ENCODE measurements at regions not wholly inside any gene's neighbourhood (a gene's known extent, or its start where the extent isn't known, plus 50 kb on each side); places are given as distances from the start of the nearest gene placed in this dataset.

- DNase-seq, result no peak
- Histone ChIP-seq H3K4me1 (ENCODE audit: low read length) (no peaks in the 10 kb centered on the region), H3K4me3 (ENCODE audit: low read length) (no peak overlapping the region), H3K27me3 (replicated peaks; ENCODE audit: insufficient read depth, low read length) (no peaks in the 10 kb centered on the region), H3K27ac (ENCODE audit: low read length) (no peak overlapping the region), H3K9me3 (replicated peaks; ENCODE audit: insufficient read depth, low read length) (no peaks in the 10 kb centered on the region), H3K79me2 (ENCODE audit: low read length) (no peaks in the 10 kb centered on the region), H3K36me3 (replicated peaks; ENCODE audit: insufficient read depth, low read length) (no peaks in the 10 kb centered on the region), H3K4me2 (ENCODE audit: low read depth, low read length) (no peak overlapping the region), H3F3A (ENCODE audit: insufficient read depth, low read length) (no peaks in the 10 kb centered on the region), H4K20me1 (ENCODE audit: insufficient read depth, low read length) (no peaks in the 10 kb centered on the region), H3K9me2 (replicated peaks; ENCODE audit: insufficient read depth, low read length) (no peaks in the 10 kb centered on the region), H2AFZ (ENCODE audit: low read length) (no peak overlapping the region), H3K9ac (ENCODE audit: low read length) (no peak overlapping the region)
- TF ChIP-seq EZH2 (optimal IDR thresholded peaks at IDR 0.05; ENCODE audit: low read depth, low read length), result no peak
Observed at GRCh38 chr10:131700032-131700431, 200.8 kb upstream of the PPP2R2D start.

- no peaks in the 10 kb centered on the region for H4K20me1 ChIP-seq (ENCODE audit: insufficient read depth, low read length)
- no peaks in the 10 kb centered on the region for H3K9me2 ChIP-seq (replicated peaks; ENCODE audit: insufficient read depth, low read length)
- no peak overlapping the region for H3K9ac ChIP-seq (ENCODE audit: low read length)
- no peak overlapping the region for H2AFZ ChIP-seq (ENCODE audit: low read length)
- H3F3A ChIP-seq (ENCODE audit: insufficient read depth, low read length), result no peaks in the 10 kb centered on the region
- no peak overlapping the region for H3K27ac ChIP-seq (ENCODE audit: low read length)
- H3K4me2 ChIP-seq (ENCODE audit: low read depth, low read length), result no peak overlapping the region
- no peaks in the 10 kb centered on the region for H3K9me3 ChIP-seq (replicated peaks; ENCODE audit: insufficient read depth, low read length)
- no peaks in the 10 kb centered on the region for H3K36me3 ChIP-seq (replicated peaks; ENCODE audit: insufficient read depth, low read length)
- DNase-seq, result no peak
- no peaks in the 10 kb centered on the region for H3K27me3 ChIP-seq (replicated peaks; ENCODE audit: insufficient read depth, low read length)
- H3K79me2 ChIP-seq (ENCODE audit: low read length), result no peaks in the 10 kb centered on the region
- TF ChIP-seq EZH2 (optimal IDR thresholded peaks at IDR 0.05; ENCODE audit: low read depth, low read length) (no peak), CTCF (IDR thresholded peaks at IDR 0.05; ENCODE audit: low read length) (no peak), EZH2phosphoT487 (IDR thresholded peaks at IDR 0.05; ENCODE audit: low read length) (no peak)
- H3K4me1 ChIP-seq (ENCODE audit: low read length), result no peaks in the 10 kb centered on the region
- H3K4me3 ChIP-seq (ENCODE audit: low read length), result no peak overlapping the region
Observed at GRCh38 chr10:131700506-131700905, 200.3 kb upstream of the PPP2R2D start.

- Histone ChIP-seq H3K9ac (ENCODE audit: low read length) (no peak overlapping the region), H3K36me3 (replicated peaks; ENCODE audit: insufficient read depth, low read length) (no peaks in the 10 kb centered on the region), H3F3A (ENCODE audit: insufficient read depth, low read length) (no peaks in the 10 kb centered on the region), H2AFZ (ENCODE audit: low read length) (no peak overlapping the region), H3K27me3 (replicated peaks; ENCODE audit: insufficient read depth, low read length) (no peaks in the 10 kb centered on the region), H3K4me2 (ENCODE audit: low read depth, low read length) (no peak overlapping the region), H3K9me2 (replicated peaks; ENCODE audit: insufficient read depth, low read length) (no peaks in the 10 kb centered on the region), H4K20me1 (ENCODE audit: insufficient read depth, low read length) (no peaks in the 10 kb centered on the region), H3K4me3 (ENCODE audit: low read length) (no peak overlapping the region), H3K27ac (ENCODE audit: low read length) (no peak overlapping the region), H3K4me1 (ENCODE audit: low read length) (no peaks in the 10 kb centered on the region), H3K79me2 (ENCODE audit: low read length) (no peaks in the 10 kb centered on the region), H3K9me3 (replicated peaks; ENCODE audit: insufficient read depth, low read length) (no peaks in the 10 kb centered on the region)
- no peak for DNase-seq
- TF ChIP-seq EZH2 (optimal IDR thresholded peaks at IDR 0.05; ENCODE audit: low read depth, low read length) (no peak), EZH2phosphoT487 (IDR thresholded peaks at IDR 0.05; ENCODE audit: low read length) (no peak), CTCF (IDR thresholded peaks at IDR 0.05; ENCODE audit: low read length) (no peak)
Observed at GRCh38 chr10:131701131-131701947, 199.5 kb upstream of the PPP2R2D start.

Measured in MM.1S (cell line).